NCI-H82 treated with DMSO at 0.1 percent for 48 hours (cell line): ENCODE measurements at regions not wholly inside any gene's neighbourhood (a gene's known extent, or its start where the extent isn't known, plus 50 kb on each side); places are given as distances from the start of the nearest gene placed in this dataset.

Experiments used
- DNase-seq: peaks from one replicate; lab custom pipeline; 2025; ENCODE audit not compliant: unreplicated experiment; lab: John Stamatoyannopoulos, UW

- no peak for DNase-seq
Observed at GRCh38 chr2:120439637-120440384, 93.9 kb downstream of the INHBB start.

GRCh38 chr2:120440521-120441350, 94.8 kb downstream of the INHBB start:
- DNase-seq: no peak

GRCh38 chr2:120441351-120441700, 95.4 kb downstream of the INHBB start:
- DNase-seq: no peak

GRCh38 chr2:120441744-120442471, 96.0 kb downstream of the INHBB start:
- no peak for DNase-seq

GRCh38 chr2:120442541-120442922, 96.6 kb downstream of the INHBB start:
- no peak for DNase-seq

- no peak for DNase-seq
Observed at GRCh38 chr2:120442923-120443571, 97.1 kb downstream of the INHBB start.

- DNase-seq: no peak
Observed at GRCh38 chr2:120443946-120444345, 98.0 kb downstream of the INHBB start.

GRCh38 chr2:120444691-120445240, 98.8 kb downstream of the INHBB start:
- DNase-seq: no peak

- no peak for DNase-seq
Observed at GRCh38 chr2:120445449-120446143, 99.7 kb downstream of the INHBB start.

- no peak for DNase-seq
Observed at GRCh38 chr2:120446236-120447126, 100.5 kb downstream of the INHBB start.

GRCh38 chr2:120447127-120447785, 101.3 kb downstream of the INHBB start:
- DNase-seq: no peak

- no peak for DNase-seq
Observed at GRCh38 chr2:120448436-120448835, 102.5 kb downstream of the INHBB start.

- DNase-seq: no peak
Observed at GRCh38 chr2:120448961-120449810, 103.2 kb downstream of the INHBB start.

GRCh38 chr2:120450196-120450820, 104.4 kb downstream of the INHBB start:
- DNase-seq: no peak

GRCh38 chr2:120451334-120451733, 105.4 kb downstream of the INHBB start:
- no peak for DNase-seq

- no peak for DNase-seq
Observed at GRCh38 chr2:120452131-120452530, 106.2 kb downstream of the INHBB start.

- DNase-seq: no peak
Observed at GRCh38 chr2:120452945-120453634, 107.2 kb downstream of the INHBB start.
